ENCODE measurements at regions not wholly inside any gene's neighbourhood (a gene's known extent, or its start where the extent isn't known, plus 50 kb on each side); places are given as distances from the start of the nearest gene placed in this dataset.

- Mint-ChIP-seq H3K4me3 (ENCODE audit: unreplicated experiment) (no peak overlapping the region), H3K36me3 (ENCODE audit: unreplicated experiment) (no peaks in the 10 kb centered on the region), H3K27ac (ENCODE audit: unreplicated experiment) (no peak overlapping the region), H3K4me1 (ENCODE audit: unreplicated experiment) (no peaks in the 10 kb centered on the region), H3K9me3 (ENCODE audit: unreplicated experiment) (peaks cover 14% of the 10 kb centered on the region), H3K27me3 (ENCODE audit: unreplicated experiment) (peaks cover 16% of the 10 kb centered on the region)
- no peak for TF ChIP-seq CTCF (IDR thresholded peaks at IDR 0.05)
- DNase-seq (ENCODE audit: extremely low spot score, unreplicated experiment): no peak
Measured at GRCh38 chrX:71000139-71000538, 68.0 kb downstream of the SNX12 start.

- TF ChIP-seq CTCF (IDR thresholded peaks at IDR 0.05): peak; percentile 51
- Mint-ChIP-seq H3K4me1 (ENCODE audit: unreplicated experiment) (no peaks in the 10 kb centered on the region), H3K27me3 (ENCODE audit: unreplicated experiment) (peaks cover 16% of the 10 kb centered on the region), H3K4me3 (ENCODE audit: unreplicated experiment) (no peak overlapping the region), H3K9me3 (ENCODE audit: unreplicated experiment) (peaks cover 26% of the 10 kb centered on the region), H3K27ac (ENCODE audit: unreplicated experiment) (no peak overlapping the region), H3K36me3 (ENCODE audit: unreplicated experiment) (no peaks in the 10 kb centered on the region)
- DNase-seq (ENCODE audit: extremely low spot score, unreplicated experiment): no peak
Measured at GRCh38 chrX:70998411-70999027, 67.6 kb upstream of the SLC7A3 start.

- H3K4me1 Mint-ChIP-seq (ENCODE audit: unreplicated experiment): no peaks in the 10 kb centered on the region
- no peak for TF ChIP-seq CTCF (IDR thresholded peaks at IDR 0.05)
Measured at GRCh38 chrX:70995338-70995737, 64.4 kb upstream of the SLC7A3 start.

GRCh38 chrX:70988425-70988824 is 57.5 kb upstream of the SLC7A3 start:
- no peak overlapping the region for H3K4me3 Mint-ChIP-seq (ENCODE audit: unreplicated experiment)
- peaks cover 2% of the 10 kb centered on the region for H3K27me3 Mint-ChIP-seq (ENCODE audit: unreplicated experiment)
- no peaks in the 10 kb centered on the region for H3K4me1 Mint-ChIP-seq (ENCODE audit: unreplicated experiment)
- TF ChIP-seq CTCF (IDR thresholded peaks at IDR 0.05): no peak
- H3K27ac Mint-ChIP-seq (ENCODE audit: unreplicated experiment): no peak overlapping the region
- H3K36me3 Mint-ChIP-seq (ENCODE audit: unreplicated experiment): no peaks in the 10 kb centered on the region
- DNase-seq (ENCODE audit: extremely low spot score, unreplicated experiment): no peak
- peaks cover 26% of the 10 kb centered on the region for H3K9me3 Mint-ChIP-seq (ENCODE audit: unreplicated experiment)

More at GRCh38 chrX:70995338-70995737, 64.4 kb upstream of the SLC7A3 start:
- DNase-seq (ENCODE audit: extremely low spot score, unreplicated experiment): no peak
- Mint-ChIP-seq H3K36me3 (ENCODE audit: unreplicated experiment) (no peaks in the 10 kb centered on the region), H3K9me3 (ENCODE audit: unreplicated experiment) (peaks cover 46% of the 10 kb centered on the region), H3K4me3 (ENCODE audit: unreplicated experiment) (no peak overlapping the region), H3K27ac (ENCODE audit: unreplicated experiment) (no peak overlapping the region), H3K27me3 (ENCODE audit: unreplicated experiment) (peaks cover 9% of the 10 kb centered on the region)
